ENCODE measurements at regions not wholly inside any gene's neighbourhood (a gene's known extent, or its start where the extent isn't known, plus 50 kb on each side); places are given as distances from the start of the nearest gene placed in this dataset.

DNA sequence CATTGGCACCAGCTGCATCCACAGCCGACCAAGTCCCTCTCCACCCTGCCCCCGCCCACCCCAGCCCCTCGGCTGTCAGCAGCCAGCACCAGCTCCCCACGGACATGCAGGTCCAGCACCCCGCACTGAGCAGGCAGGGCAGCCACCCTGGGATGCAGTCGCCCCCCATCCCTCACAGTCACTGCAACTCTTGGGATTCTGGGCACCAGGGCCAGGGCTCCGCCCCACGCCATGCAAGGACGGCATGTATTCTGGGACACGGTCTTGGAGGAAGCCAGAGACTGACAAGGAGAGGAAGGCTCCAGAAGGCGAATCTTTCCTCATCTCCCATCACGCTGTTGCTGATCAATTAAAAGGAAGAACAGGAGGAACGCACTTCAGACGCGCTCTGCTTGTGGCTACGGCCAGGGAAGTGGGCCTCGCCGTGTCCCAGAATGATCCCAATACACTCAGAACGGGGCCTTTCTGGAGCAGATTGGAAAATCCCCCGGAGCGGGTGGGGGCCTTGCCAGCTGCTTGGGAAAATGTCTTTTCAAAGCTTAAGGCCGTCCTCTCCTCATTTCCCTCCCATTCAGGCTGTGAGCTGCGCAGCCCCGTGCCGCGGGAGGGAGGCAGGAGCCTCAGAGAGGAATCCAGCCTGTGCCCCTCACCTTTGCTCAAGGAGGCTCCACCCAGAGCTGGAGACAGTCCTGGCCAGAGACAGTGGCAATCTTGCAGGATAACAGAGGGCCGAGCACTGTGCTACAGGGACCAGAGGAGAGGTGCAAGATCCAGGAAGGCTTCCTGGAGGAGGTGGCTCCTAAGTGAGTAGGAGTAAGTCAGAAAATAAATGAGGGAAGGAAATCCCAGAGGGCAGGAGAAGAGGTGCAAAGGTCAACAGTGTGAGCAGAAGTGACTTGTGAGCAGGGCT, 54.1 kb upstream of the DIO3 start:
- H2AK9ac ChIP-seq (replicated peaks; ENCODE audit: low read depth, low read length, poor library complexity) = no peak overlapping the region
- intact Hi-C loops (cut with micrococcal nuclease) = no loop called here
- H3K4ac ChIP-seq (ENCODE audit: low read depth, low read length) = no peak overlapping the region
- H3K9me1 ChIP-seq (ENCODE audit: insufficient read depth, low read length) = no peaks in the 10 kb centered on the region
- H3K4me3 ChIP-seq (ENCODE audit: insufficient read depth, low read depth, low read length) = no peak overlapping the region
- no peak overlapping the region for H2BK20ac ChIP-seq (ENCODE audit: low read depth, low read length)
- no peaks in the 10 kb centered on the region for H3K36me3 ChIP-seq (ENCODE audit: control insufficient read depth, insufficient read depth, low read length)
- in situ Hi-C loops (cut with MboI; ENCODE audit: low sequenced_read_pairs) = no loop called here
- H3K23ac ChIP-seq (ENCODE audit: low read depth, low read length) = no peak overlapping the region
- no peak overlapping the region for H3K18ac ChIP-seq (ENCODE audit: low read depth, low read length)
- CTCF ChIA-PET = no interaction called here
- dilution Hi-C loops (cut with HindIII; ENCODE audit: low sequenced_read_pairs, unreplicated experiment) = no loop called here
- H2BK5ac ChIP-seq (ENCODE audit: low read depth, low read length, poor library complexity, severe bottlenecking) = no peak overlapping the region
- H3K14ac ChIP-seq (replicated peaks; ENCODE audit: low read depth, low read length) = no peak overlapping the region
- H3K4me1 ChIP-seq (ENCODE audit: control insufficient read depth, insufficient read depth, low read length) = no peaks in the 10 kb centered on the region
- no peak for ATAC-seq (ENCODE audit: low read depth)
- no peak overlapping the region for H3K56ac ChIP-seq (ENCODE audit: extremely low read depth, insufficient read depth, low read length)
- H2BK120ac ChIP-seq (ENCODE audit: low read depth, low read length) = no peak overlapping the region
- H4K5ac ChIP-seq (ENCODE audit: low read depth, low read length) = no peak overlapping the region
- no peak overlapping the region for H3K4me2 ChIP-seq (ENCODE audit: low read depth, low read length)
- no peak overlapping the region for H4K91ac ChIP-seq (ENCODE audit: insufficient read depth, low read depth, low read length)
- H3K27ac ChIP-seq (ENCODE audit: insufficient read depth, low read length) = no peak overlapping the region
- no peaks in the 10 kb centered on the region for H4K20me1 ChIP-seq (ENCODE audit: insufficient read depth, low read length)
- no TSS peak for BruUV-seq (replicated peaks)
- H2AFZ ChIP-seq (replicated peaks; ENCODE audit: low read length, poor library complexity) = no peak overlapping the region
- H3K9ac ChIP-seq (ENCODE audit: low read depth, low read length) = no peak overlapping the region
- H2BK15ac ChIP-seq (ENCODE audit: low read depth, low read length) = no peak overlapping the region
- H2AK5ac ChIP-seq (ENCODE audit: low read depth, low read length) = no peak overlapping the region
- DNase-seq = no peak
- POLR2A ChIA-PET (ENCODE audit: unreplicated experiment) = no interaction called here
- H3K79me1 ChIP-seq (ENCODE audit: low read depth in 1 of 2, low read length in 2 of 2) = no peaks in the 10 kb centered on the region
- no peak overlapping the region for H4K8ac ChIP-seq (ENCODE audit: low read depth in 2 of 2, low read length in 2 of 2)
- H3K9me3 ChIP-seq (ENCODE audit: control insufficient read depth, insufficient read depth, low read length) = peaks cover 5% of the 10 kb centered on the region
- peaks cover 12% of the 10 kb centered on the region; the same call in 1 of the 2 replicates for H3K27me3 ChIP-seq (ENCODE audit: control insufficient read depth, insufficient read depth, low read length)
- WGBS, 2 experiments (ENCODE audit: extremely low coverage in 2 of 2, insufficient read length in 1 of 2) = 63% methylated on average over 11 of the region's 27 CpGs; no CpG with 5 or more reads in 1 of the 2 experiments
- TF ChIP-seq MAFK (IDR thresholded peaks at IDR 0.05; ENCODE audit: low read depth, low read length) (no peak), RFX5 (IDR thresholded peaks at IDR 0.05; ENCODE audit: low read depth, low read length) (no peak), SMC3 (IDR thresholded peaks at IDR 0.05; ENCODE audit: low read depth, low read length) (no peak), POLR2A (IDR thresholded peaks at IDR 0.05; ENCODE audit: low read depth, low read length) (no peak), FOS (IDR thresholded peaks at IDR 0.05; ENCODE audit: low read depth, low read length) (no peak), MAZ (IDR thresholded peaks at IDR 0.05; ENCODE audit: borderline replicate concordance, low read depth, low read length) (no peak), MXI1 (IDR thresholded peaks at IDR 0.05; ENCODE audit: borderline replicate concordance, low read depth, low read length) (no peak), BHLHE40 (IDR thresholded peaks at IDR 0.05; ENCODE audit: low read depth, low read length) (no peak), RCOR1 (IDR thresholded peaks at IDR 0.05; ENCODE audit: insufficient replicate concordance, low read length) (no peak), NFE2L2 (IDR thresholded peaks at IDR 0.05; ENCODE audit: low read depth, low read length) (no peak), RAD21 (IDR thresholded peaks at IDR 0.05; ENCODE audit: low read length) (no peak), CEBPB (IDR thresholded peaks at IDR 0.05; ENCODE audit: low read depth, low read length) (no peak), CHD1 (IDR thresholded peaks at IDR 0.05; ENCODE audit: low read depth, low read length) (no peak), CTCF (conservative IDR thresholded peaks at IDR 0.05; ENCODE audit: low read depth, low read length) (no peak)
- TF ChIP-seq, protein P1, sequence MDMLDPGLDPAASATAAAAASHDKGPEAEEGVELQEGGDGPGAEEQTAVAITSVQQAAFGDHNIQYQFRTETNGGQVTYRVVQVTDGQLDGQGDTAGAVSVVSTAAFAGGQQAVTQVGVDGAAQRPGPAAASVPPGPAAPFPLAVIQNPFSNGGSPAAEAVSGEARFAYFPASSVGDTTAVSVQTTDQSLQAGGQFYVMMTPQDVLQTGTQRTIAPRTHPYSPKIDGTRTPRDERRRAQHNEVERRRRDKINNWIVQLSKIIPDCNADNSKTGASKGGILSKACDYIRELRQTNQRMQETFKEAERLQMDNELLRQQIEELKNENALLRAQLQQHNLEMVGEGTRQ (IDR thresholded peaks at IDR 0.05; ENCODE audit: low read depth, low read length) = no peak
